ENCODE measurements at regions not wholly inside any gene's neighbourhood (a gene's known extent, or its start where the extent isn't known, plus 50 kb on each side); places are given as distances from the start of the nearest gene placed in this dataset.

DNA sequence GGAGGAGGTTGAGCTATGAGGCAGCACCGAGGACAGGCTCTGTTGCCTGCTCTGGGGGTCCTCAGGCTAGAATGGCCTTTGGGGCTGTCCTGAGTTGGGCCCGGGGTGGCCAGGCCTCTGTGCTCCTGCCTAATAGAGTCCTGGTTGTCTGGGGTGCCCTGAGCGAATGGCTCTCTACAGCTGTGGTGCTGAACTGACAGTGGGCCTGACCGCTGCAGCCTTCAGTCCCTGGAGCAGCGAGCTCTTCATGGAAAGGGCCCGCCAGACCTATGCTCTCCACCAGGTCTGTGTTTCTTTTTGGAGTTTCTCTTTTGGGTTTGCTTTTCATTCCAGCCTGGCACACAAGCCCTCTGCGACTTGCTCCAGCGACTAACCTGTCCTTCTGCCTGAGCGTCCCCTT is 679.0 kb upstream of the RAB6C start:
- TF ChIP-seq POLR2A (IDR thresholded peaks at IDR 0.05) = no peak
- TF ChIP-seq, protein P1, sequence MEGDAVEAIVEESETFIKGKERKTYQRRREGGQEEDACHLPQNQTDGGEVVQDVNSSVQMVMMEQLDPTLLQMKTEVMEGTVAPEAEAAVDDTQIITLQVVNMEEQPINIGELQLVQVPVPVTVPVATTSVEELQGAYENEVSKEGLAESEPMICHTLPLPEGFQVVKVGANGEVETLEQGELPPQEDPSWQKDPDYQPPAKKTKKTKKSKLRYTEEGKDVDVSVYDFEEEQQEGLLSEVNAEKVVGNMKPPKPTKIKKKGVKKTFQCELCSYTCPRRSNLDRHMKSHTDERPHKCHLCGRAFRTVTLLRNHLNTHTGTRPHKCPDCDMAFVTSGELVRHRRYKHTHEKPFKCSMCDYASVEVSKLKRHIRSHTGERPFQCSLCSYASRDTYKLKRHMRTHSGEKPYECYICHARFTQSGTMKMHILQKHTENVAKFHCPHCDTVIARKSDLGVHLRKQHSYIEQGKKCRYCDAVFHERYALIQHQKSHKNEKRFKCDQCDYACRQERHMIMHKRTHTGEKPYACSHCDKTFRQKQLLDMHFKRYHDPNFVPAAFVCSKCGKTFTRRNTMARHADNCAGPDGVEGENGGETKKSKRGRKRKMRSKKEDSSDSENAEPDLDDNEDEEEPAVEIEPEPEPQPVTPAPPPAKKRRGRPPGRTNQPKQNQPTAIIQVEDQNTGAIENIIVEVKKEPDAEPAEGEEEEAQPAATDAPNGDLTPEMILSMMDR (IDR thresholded peaks at IDR 0.05) = no peak
